ENCODE measurements at regions not wholly inside any gene's neighbourhood (a gene's known extent, or its start where the extent isn't known, plus 50 kb on each side); places are given as distances from the start of the nearest gene placed in this dataset.

- no peak for TF ChIP-seq CTCF (IDR thresholded peaks at IDR 0.05)
- no peak for TF ChIP-seq POLR2A (IDR thresholded peaks at IDR 0.05)
These were observed 342.6 kb upstream of the RGS6 start for GRCh38 chr14:71589609-71590008.

All from transverse colon (tissue), 3 donors.